ENCODE measurements at regions not wholly inside any gene's neighbourhood (a gene's known extent, or its start where the extent isn't known, plus 50 kb on each side); places are given as distances from the start of the nearest gene placed in this dataset.
"Not testable (repeated sequence)": the region's sequence is repeated elsewhere in the genome, so short reads cannot be mapped to it uniquely, and the experiment has no call there.

DNA sequence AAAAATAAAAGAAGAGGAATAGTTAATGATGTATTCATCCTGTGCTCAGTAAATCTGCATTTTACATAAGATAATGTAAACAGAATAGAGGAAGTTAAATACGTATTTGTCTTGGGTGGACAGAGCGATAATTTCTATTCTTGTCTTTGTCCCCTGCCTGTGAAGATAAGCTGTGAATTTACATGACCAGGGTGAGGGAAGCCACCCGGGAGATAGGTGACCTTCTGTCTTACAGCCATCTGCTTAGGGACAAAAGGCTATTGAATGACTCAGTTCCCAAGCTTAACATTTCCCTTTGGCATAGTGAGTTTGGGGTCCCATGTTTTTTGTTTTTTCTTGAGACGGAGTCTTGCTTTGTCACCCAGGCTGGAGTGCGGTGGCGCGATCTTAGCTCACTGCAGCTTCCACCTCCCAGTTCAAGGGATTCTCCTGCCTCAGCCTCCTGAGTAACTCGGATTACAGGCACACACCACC is 88.7 kb upstream of the KCTD7 start:
- DNase-seq (ENCODE audit: low spot score): no peak

DNA sequence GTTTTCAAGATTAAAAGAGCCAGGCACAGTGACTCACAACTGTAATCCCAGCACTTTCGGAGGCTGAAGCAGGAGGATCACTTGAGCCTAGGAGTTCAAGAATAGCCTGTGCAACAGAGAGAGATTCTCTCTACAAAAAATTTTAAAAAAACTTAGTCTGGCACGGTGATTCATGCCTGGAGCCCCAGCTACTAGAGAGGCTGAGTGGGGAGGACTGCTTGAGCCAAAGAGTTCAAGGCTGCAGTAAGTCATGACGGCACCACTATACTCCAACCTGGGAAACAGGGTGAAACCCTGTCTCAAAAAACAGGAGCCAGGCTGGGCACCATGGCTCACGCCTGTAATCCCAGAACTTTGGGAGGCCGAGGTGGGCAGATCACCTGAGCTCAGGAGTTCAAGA is 86.6 kb upstream of the KCTD7 start:
- DNase-seq (ENCODE audit: low spot score): no peak

DNA sequence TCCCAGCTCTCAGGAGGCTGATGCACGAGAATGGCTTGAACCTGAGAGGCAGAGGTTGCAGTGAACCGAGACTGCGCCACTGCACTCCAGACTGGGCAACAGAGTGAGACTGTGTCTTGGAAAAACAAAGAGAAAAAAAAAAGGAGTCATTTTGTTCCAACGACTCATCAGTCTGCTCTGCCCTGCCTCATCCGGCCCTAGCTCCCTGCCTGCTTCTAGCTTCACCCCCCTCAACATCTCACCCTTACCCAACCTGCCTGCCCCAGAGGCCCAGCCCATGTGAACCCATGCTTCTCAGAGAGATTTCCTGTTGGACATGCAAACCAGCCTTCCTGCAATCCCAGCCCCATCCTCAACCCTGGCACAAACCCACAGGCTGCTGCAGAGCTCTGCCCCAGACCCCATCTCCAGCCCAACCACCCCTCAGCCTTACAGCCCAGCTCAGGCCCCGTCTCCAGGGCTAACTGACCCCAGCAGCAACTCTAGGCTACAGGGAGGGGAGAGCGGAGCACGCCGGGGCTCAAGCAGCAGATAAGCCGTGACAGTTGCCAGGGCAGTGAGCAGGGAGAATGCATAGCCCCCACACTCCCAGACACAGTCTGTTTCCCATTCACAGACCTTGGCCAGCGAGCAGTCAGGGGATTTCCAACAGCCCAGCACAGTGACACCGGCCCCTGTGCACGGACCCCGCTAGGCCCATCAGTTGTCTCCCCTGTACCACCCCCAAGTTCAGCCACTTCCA is 86.0 kb upstream of the KCTD7 start:
- no peak for DNase-seq (ENCODE audit: low spot score)

DNA sequence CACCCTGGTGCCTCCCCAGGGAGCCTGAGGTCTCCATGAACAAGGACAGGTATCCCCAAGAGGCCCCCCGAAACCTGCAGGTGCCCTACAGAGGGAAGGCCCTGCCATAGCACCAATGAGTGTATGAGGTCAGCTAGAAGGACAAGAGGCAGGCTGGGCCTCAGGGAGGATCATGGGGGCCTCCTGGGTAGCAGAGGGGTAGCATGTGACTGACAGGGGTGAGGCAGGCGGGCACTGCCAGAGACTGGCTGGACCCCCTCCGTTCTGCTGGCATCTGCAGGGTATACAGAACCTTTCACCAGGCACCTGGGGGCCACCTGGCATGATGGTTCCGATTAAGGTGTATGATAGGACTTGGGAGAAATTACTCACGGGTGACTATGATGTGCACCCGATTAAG is 79.2 kb upstream of the KCTD7 start:
- DNase-seq (ENCODE audit: low spot score): no peak

DNA sequence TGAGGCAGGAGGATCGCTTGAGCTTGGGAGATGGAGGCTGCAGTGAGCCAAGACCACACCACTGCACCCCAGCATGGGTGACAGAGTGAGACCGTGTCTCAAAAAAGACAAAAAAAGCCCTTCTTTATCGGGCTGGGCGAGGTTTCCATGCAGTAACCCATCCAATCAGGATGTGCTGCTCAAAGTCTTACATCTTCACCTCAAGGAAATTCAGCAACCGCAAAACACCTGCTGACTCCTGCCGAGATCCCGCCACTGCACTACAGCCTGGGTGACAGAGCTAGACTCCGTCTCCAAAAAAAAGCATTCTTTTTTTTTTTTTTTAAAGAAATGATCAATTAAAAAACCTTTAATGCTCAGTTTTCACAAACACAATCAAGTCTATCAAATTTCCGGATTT is 75.7 kb upstream of the KCTD7 start:
- DNase-seq (ENCODE audit: low spot score): no peak

DNA sequence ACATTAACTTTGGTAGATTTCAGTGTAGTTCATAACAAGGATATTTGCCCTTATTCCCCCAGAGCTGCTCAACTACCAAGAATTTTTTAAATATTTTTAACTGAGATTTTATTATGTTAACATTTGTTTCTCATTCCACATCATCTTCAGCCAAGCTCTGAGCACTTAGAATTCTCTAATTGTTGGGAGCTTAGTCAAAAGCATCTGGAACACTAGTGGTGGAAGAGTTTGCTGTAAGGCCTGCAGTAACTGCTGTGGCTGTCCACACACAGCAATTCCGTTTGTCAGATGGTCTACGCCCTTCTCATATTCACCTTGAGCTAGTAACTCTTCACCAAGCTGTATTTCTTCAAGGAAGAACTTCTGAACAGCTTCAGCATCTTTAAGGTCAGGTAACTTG is 75.0 kb upstream of the KCTD7 start:
- DNase-seq (ENCODE audit: low spot score): not testable (repeated sequence)

DNA sequence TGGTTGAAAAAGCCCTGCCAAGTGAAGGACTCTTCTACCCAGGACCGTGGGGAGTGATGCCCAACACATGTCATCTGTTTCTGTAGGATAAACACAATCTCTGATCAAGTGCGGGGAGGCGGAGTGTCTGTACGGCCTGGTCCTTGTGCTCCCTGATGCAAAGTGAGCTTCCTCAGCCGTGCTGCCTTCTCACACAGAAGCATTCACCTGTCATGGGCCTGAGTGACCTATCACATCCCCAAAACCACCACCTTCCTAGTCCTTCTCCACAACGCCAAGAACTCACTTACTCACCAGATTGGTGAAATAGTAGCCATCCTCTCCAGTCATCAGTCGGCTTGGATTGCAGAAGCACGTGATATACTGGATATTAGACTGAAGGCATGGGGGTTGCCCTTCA is 74.4 kb upstream of the KCTD7 start:
- DNase-seq (ENCODE audit: low spot score): not testable (repeated sequence)

DNA sequence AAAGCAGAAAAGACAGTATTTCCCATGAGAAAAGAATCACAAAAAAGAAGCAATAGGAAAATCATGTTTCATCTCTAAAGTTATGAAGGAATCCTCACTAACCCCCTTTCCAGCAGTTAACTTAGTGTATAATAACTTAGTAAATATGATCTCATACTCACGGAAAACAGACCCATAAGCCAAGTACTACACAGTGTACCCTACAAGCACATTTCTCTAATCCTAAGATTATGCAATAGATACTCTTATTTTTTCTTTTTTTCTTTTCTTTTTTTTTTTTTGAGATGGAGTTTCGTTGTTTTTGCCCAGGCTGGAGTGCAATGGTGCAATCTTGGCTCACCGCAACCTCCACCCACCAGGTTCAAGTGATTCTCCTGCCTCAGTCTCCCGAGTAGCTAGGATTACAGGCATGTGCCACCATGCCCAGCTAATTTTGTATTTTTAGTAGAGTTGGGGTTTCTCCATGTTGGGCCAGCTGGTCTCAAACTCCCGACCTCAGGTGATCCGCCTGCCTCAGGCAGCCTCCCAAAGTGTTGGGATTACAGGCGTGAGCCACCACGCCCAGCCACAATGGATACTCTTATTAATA is 73.7 kb upstream of the KCTD7 start:
- DNase-seq (ENCODE audit: low spot score): not testable (repeated sequence)

DNA sequence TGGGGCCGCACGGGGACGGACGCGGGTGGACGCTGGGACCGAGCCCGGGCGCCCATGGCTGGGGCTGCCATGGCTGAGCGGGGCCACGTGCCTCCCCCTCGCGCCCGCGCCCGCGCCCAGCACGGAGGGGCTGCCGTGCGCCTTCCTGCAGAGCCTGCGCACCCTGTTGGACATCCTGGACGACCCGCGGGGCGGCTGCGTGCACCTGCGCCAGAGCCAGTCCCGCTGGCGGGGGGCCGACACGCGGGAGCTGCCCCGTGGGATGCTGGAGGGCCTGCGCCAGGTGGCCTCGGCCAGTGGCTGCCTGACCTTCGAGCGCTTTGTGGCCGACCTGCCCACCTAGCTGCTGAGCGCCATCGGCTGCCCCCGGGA is 72.5 kb upstream of the KCTD7 start:
- no peak for DNase-seq (ENCODE audit: low spot score)

DNA sequence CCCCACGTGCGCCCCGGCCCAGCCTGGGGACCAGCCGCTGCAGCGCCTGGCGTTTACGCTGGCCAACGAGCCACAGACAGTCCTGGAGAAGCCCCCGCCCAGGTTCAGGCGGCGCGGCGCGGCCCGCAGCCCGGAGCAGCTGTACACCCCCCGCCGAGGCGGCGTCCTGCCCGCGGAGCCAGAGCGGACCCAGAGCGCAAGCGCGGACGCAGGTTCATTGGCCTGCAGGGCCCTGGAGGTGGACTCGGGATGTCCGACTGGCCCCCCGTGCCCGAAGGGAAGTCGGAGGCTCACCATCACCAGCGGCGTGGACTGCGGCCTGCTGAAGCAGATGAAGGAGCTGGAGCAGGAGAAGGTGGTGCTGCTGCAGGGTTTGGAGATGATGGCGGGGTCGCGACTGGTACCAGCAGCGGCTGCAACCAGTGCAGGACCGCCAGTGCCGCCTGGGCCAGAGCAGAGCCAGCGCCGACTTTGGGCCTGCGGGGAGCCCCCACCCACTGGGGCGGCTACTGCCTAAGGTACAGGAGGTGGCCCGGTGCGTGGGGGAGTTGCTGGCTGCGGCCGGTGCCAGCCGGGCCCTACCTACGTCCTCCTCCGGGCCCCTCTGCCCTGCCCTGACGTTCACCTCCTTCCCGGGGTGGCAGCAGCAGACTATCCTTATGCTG is 72.0 kb upstream of the KCTD7 start:
- DNase-seq (ENCODE audit: low spot score): no peak

DNA sequence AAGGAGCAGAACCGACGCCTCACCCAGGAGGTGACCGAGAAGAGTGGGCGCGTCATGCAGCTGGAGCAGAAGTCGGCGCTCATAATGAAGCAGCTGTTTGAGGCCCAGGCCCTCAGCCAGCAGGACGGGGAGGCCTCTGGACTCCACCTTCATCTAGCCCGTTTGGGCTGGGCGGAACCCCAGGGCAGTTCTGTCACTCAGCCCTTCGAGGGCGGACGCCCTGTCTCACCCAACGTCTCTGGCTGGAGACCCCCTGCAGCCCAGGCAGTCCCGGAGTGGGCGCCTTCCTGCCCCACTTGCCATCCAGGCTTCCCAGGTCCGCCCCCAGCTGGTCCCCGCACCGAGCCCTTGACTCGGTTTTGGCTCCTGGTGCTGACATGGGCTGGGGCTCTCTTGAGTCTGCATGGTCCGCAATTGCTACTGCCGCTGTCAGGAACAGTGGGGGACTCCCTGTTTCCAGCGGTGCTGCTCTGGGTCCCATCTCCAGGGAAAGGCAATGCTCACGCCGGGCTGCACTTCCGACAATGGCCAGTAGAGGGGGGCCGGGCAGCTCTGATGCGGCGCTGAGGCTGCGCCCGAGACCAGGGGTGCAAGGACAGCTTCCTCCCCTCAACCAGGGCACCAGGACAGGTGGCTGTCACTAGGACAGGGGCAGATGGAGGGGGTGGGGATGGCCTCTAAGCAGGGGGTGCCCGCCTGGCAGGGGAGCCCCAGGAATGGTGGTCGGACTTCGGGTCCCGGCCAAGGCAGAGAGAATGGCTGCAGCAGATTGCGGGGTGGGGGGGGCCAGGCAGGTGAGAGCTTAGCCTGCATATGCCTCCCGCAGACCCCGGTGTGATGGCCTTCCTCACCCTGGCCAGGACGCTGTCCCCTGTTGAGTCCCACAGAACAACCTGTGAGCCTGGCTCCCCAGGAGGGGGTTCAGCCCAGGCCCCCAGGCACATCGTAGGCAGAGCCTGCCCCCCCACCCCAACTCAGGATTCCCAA is 71.2 kb upstream of the KCTD7 start:
- no peak for DNase-seq (ENCODE audit: low spot score)

DNA sequence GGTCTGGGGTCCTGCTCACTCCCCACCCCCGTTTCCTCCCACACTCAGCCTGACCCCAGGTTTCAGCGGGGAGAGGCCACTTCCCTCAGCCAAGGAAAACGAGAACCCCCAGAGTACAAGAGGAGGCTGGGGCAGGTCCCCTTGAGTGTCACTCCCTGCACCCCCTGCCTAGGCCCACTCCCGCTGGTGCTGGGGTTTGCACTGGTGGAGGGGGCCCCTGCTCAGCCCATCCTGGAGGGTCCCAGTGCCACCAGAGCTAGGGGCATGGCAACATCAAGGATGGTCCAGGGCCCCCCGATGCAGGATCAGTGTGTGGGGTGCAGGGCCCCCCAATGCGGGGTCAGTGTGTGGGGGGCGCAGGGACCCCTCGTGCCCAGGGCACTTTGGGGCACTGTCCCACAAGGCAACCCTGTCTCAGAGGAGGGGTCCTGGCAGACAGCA is 70.5 kb upstream of the KCTD7 start:
- DNase-seq (ENCODE audit: low spot score): no peak

DNA sequence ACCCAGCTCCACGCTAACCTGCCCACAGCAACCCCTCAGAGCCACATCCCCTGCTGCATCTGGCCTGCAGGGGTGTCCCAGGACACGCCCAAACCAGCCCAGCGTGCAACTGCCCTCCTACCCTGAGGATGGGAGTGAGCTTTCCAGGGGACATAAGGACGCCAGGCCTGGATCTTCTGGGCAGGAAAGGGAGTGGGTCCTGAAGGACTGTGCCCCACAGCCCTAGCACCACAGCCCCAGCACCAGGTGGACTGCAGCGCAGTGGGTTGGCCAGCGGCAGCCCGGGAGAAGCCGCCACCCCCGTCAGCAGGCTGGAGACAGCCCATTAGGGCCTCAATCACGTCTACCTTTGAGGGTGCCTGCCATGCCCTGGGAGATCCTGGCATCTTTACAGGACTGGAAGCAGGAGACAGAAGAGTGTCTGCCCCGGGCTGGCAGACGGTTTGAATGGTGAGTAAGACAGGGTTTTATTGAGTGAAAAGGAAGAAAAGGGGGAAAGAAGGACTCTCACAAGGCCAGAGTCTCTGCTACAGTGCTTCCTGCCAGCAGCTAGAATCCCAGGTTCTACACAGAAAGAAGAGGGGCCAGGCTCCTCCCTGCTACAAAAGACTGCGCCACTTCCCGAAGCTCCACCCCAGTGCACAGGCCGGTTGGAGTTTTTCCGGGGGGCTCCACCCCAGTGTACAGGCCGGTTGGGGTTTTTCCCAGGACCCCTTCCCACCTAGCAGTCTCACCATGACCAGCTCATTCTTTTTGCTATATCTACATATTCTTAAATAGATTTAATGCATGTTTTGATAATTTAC is 69.8 kb upstream of the KCTD7 start:
- no peak for DNase-seq (ENCODE audit: low spot score)

DNA sequence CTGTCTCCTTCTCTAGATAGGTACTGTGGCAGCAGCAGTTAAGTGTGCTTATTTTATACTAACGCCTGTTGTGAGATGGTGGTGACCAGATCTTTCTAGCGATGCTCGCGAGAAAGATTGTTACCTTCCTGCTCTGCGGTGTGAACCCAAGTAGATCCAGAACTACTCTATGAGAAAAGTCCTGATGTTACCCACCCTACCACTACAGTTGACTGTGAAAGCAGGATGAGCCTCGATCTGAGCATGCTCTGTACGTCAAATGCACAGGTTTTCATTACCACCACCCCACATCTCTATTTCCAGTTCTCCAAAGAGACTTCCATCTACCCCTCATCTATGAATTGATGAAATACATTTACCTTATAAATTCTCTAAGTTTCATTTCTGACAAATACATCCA is 64.6 kb upstream of the KCTD7 start:
- no peak for DNase-seq (ENCODE audit: low spot score)

DNA sequence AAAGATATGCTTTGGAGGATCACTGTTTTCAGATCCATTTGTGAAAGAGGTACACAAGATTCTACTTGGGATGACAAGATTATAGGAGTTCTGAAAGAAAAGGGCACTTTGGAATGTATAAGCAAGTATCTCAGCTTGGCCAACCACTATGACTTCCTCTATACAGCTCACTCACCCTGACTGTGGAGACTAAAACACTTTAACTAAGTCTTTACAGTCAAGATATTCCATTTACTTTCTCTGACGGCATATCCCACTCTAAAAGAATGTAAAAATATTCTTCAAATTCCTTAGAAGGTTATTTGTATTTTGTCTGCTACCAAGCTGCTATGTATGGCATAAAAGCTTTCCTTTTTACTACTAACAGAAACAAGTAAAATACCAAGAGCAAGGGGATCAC is 58.5 kb upstream of the KCTD7 start:
- not testable (repeated sequence) for DNase-seq (ENCODE audit: low spot score)

DNA sequence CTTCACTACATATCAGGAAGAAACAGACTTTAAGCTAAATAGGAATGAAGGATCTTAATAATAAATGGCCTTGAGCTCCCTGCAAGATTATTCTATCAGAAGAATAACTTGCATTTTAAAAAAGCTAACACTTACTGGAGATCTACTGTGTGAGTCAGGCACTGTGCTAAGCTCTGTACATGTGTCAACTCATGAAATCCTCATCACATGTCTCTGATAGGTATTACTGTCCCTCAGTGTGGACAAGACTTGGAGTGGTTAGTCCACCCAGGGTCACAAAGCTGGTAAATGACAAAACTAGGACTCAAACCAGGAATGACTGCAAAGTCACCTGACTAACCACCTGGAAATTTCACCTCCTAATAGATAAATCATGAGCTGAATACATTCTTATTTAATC is 57.1 kb upstream of the KCTD7 start:
- no peak for DNase-seq (ENCODE audit: low spot score)

DNA sequence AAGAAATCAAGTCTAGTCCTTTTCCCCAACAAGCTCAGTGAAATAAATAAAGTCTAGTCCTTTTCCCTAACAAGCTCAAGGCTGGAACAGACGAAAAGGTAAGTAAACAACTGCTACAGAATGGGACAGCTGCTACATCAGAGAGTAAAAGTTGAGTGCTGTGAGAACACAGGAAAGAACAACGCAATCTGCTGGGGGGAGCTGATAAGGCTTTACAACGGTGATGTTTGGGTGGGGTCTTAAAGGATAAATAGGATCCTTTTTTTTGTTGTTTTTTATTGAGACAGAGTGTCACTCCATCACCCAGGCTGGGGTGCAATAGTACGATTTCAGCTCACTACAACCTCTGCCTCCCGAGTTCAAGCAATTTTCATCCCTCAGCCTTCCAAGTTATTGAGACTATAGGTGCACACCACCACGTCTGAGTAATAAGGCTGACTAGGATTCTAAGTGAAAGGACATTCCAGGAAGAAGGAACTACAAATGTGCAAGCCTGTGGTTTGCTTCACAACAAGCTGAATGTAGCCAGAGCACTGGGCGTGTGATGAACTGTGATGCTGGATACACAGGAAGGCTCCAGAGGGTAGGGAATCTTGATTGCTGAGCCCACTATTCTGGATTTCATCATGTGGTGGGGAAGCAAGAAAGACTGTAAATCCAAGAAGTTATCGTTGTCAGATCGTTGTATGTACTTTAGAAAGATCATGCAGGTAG is 54.7 kb upstream of the KCTD7 start:
- DNase-seq (ENCODE audit: low spot score): not testable (repeated sequence)

DNA sequence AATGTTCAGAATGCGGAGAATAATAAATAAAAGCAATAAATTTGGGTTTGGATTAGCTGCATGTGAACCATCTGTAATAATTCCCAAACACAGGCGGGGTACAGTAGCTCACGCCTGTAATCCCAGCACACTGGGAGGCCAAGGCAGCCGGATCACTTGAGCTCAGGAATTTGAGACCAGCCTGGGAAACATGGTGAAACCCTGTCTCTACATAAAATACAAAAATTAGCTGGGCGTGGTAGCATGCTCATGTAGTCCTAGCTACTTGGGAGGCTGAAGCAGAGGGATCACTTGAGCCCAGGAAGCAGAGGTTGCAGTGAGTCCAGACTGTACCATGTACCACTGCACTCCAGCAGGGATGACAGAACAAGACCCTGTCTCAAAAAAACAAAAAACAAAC is 53.9 kb upstream of the KCTD7 start:
- DNase-seq (ENCODE audit: low spot score): not testable (repeated sequence)

DNA sequence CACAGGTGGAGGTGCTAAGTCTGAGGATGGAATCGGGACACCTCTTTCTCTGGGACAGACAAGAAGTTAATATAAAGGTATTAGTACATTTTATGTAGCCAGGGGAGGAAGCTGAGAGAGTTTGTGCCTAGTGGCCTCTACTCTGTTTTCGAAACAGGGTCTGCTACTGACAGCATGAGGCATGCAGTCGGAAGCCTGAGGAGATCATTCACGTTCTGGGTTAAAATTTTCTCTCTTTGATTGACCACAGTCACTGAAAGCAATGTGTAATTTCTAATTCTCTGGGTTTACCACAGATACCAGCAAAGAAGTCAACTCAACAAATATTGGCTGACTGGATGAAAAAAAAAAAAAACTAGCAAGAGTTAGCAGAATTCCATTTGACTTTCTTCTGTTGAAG is 53.3 kb upstream of the KCTD7 start:
- DNase-seq (ENCODE audit: low spot score): no peak

DNA sequence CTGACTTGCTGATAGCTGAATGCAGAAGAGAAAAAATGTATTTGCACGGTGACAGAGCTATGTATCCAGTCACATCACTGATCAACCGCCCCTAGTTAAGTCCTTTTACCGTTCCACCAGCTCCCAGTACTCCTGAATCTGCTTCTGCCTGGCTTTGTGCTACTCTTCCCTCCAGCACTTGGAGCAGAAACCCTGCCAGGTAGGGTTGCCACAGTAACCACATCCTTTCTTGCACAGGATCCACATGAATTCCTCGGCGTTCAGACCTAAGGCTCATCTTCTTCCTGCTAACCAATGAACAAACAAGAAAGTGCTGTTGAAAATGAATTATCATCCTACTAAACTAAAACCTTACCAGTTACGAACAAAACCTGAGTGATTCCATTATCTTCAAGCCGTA is 52.0 kb upstream of the KCTD7 start:
- DNase-seq (ENCODE audit: low spot score): no peak
